ENCODE measurements at regions not wholly inside any gene's neighbourhood (a gene's known extent, or its start where the extent isn't known, plus 50 kb on each side); places are given as distances from the start of the nearest gene placed in this dataset.

DNA sequence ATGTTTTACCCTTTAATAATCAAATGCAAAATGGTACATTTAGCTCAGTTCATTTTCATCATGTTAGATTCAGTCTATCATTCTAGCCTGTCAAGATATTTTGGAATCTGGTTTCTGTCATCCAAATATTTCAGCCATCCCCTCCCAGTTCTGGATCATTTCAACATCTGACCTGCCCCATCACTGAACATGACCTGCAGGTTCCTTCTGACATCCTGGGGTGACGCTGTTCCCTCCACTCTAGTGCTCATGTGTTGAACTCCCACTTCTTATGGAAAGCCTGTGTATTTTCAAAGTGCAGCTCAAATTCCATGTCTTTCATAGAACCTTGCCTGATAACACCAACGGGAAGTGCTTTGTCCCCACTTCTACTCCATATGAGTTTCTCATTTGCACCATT lies 320.0 kb upstream of the TNP1 start:
- no peak for DNase-seq

DNA sequence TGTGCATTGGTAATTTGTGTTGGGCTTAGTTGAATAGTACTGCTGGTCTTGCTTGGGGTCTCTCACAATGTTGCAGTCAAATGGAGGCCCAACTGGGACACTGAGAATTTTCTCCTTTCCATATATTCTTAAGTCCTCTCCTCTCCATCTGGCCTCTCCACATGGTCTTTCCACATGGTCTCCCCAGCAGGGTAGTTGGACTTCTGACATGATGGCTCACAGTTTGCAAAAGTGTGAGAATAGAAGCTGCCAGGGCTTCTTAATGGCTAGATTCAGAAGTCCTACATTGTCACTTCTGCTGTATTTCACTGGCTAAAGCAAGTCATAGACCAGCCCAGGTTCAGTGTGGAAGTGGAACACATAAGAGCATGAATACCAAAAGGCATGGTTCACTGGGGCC lies 318.5 kb upstream of the TNP1 start:
- DNase-seq = no peak

DNA sequence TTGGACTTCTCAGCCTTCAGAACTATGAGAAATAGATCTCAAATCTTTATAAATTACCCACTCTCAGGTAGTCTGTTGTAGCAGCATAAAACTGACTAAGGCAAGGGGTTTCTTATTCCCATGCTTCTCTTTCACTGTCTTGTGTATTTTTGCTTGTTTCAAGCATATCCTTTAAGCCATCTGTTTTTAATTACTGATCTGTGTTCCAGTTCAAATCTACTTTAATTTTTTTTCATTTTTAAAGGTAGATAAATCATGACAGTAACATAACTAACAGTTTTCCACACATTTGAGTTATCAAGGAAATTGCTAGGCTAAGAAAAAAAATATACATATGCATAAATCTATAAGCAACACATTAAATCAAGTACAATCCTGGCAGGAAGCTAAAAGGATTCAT lies 317.9 kb upstream of the TNP1 start:
- DNase-seq = no peak

DNA sequence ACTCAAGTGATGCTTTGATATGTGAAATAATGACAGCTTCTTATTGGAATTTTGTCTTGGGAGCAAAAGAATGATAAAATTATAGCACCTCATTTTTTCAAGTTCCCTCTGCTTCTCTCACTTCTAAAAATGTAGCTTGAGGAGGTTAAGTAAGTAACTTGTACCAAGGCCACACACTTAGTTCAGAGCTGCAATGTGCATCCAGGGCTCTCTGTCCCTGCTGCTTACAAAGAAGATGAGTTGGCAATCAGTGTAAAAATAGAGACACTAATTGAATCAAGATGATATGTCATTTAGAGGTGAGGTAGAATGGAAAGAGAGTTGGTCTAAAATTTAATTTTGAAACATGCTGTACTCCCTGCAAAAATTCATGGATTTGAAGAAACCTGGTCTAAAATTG lies 312.0 kb upstream of the TNP1 start:
- no peak for DNase-seq

DNA sequence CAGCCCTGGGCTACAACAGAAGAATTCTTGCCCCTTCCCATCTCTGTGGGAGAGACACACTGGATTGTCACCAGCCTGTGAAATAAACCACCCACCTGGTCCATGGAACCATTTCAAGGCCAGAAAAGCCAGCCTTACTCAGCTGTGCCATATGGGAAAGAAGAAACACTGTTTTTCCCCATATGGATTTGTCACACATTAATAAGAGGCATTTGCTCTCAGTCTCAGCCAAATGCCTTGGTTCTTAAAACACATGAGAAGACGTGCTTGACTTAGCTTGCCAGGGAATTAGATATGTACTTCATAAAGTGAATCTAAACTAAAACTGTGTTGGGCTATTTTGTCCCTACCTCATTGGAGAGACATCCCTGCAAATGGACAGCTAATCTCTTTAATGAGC lies 308.6 kb upstream of the TNP1 start:
- no peak for DNase-seq

DNA sequence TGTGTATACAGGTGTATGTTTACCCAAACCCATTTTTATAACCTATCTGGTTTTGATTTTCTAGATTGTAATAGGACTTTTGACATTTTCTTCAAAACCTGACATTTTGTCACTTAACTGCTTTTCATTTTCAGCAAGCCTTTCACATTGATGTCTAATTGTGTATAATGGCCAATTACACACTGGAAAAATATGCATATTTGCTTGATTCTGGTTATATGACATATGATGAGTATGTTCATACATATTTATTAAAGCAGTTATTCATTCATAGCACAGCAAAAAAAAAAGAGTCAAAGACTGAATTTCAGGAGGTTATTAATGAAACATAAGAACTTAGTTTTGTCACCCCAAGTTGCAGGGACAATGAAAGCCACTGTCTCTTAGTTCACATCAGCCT lies 307.7 kb upstream of the TNP1 start:
- DNase-seq = no peak

DNA sequence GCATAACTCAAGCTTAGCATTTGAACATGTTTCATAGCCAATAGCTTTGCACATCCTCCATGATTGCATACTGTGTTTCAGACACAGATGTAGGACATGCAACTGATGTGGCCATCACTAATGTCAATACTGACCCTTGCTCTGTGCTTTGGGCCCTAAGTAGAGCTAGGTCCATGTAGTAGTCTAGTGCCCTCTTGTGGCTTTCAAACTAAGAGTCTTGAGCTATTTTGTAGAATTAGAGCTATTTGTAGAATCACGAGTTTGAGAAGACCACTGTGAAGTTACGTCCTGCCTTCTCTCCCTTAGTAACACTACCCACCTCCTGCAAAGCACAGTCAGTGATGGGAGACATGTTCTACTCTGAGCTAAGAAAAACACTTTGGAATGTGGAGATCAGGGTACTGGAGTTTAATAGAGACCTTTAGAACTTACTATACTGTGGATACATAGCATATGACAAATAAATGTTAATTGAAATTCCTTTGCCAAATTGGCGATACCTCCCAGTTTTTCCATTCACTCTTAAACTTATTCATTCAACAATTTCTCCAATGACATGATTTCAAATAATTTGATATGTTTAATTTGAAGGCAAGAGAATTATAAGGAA lies 306.5 kb upstream of the TNP1 start:
- DNase-seq = peak; percentile 29

DNA sequence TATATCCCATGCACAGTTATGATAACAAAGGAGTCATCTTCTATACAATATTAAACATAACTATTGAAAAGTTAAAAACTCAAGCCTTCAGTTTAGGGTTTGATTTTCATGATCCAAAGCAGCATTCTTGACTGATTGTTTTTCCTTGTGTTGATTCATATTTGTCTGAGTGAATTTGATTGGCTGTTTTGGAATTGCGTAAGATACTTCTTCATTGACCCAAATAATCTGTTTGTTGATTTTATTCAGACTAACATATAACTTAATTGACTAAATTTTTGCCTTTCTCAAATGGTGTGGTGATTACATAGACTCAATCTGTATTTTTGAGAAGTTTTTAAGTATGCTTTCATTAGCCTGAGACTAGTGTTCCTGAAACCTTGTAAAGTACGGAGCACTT lies 305.7 kb upstream of the TNP1 start:
- no peak for DNase-seq

DNA sequence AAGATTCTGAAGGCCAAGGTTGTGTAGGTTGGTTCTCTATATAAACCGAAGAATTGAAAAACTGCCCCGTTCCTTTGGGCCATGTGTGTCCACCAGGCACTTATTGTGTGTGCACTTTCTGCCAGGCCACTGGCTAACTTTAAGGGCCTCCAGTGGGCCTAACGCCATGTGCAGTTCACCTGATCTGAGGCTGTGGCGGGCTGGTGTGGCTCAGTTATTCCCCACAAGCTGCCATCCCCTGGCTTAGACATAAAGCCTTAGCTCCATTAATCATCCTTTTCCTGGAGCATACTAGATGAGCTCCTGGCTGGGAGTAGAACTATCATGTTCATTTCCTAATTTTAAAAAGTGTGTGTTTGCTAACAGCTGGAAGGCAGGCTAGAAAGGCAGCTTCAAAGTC lies 304.1 kb upstream of the TNP1 start:
- DNase-seq = no peak

DNA sequence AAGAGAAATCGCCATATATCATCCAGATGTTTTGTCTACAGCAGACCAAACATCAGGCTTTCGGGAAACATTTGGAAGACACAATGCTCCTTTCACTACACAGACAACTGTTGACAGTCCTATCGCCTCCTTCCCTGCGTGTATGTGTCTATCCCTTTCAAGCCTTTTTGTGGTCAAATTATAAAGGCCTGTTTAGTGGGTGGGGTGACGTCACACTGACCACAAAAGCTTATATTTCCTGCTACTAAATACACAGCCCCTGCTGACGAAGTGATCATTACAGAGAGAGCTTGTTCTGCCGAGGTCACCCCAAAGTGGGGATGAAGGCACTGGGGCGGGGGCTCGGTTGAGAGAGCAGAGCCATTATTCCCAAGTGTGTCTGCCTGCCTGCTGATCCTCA lies 302.7 kb upstream of the TNP1 start:
- DNase-seq = no peak

DNA sequence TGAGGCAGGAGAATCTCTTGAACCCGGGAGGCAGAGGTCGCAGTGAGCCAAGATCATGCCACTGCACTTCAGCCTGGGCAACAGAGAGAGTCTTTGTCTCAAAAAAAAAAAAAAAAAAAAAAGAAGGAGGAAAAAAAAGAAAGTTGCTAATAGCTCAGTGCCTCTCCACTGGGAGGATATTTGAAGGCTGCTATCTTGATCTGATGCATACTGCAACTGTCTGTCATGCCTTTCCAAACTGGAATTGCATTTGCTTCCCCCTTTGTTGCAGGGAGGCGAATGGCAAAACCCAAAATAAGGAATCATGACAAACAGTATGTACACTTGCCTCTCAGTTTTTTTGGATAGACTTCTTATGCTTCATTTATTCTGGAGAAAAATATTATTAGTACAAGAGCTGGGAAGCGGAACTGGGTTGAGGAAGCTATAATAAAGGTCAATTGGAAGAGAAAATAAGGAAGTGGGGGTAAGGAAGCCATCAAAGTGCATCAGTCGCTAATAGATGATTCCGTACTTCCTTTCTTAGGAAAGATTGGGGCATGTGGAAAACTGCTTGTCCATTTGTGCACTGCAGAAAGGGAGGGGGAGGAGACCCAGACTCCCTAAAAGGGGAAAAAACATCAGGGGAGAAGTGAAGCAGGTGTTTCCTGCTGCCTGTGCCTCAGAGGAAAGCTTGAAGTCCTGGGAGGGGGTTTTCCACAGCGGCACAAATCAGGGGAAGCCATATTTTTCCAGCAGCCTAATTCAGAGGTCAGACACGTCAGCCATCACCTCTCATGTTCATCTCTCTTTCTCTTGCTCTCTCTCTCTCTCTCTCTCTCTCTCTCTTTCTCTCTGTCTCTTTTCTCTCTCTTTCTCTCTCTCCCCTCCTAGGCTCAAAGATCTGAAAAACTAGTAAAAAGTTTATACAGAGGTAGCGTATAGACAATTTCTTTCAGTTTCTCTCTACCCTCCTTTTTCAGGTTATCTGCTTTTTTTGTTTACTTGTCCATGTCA lies 301.4 kb upstream of the TNP1 start:
- no peak for DNase-seq

DNA sequence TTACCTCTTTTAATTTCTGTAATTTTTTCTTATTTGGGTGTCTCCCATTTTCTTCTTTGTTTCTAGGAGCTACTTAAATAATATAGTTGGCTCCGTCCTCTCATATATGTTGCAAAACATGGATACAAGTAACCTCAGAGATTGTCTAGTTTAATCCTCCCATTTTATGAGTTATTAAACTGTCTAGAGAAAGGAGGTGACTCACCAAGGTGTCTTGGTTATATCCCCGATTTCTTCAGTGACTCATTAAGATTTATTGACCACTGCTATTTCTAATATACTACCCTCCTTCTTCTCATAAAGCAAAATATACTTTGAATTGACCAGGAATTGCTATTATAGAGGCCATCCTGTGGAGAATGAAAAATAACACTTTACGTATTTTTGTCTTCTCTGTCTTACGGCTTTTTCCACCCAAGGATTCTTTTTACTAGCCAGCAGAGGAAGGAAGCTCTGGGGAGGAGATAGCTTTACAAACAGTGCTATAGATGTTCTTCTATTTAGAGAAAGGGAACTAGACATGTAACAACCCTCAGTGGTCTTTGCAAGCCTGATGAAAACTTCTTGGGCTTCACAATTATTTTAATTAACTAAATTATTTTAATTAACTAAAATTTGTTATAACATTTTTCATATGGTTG lies 300.4 kb upstream of the TNP1 start:
- DNase-seq = no peak

DNA sequence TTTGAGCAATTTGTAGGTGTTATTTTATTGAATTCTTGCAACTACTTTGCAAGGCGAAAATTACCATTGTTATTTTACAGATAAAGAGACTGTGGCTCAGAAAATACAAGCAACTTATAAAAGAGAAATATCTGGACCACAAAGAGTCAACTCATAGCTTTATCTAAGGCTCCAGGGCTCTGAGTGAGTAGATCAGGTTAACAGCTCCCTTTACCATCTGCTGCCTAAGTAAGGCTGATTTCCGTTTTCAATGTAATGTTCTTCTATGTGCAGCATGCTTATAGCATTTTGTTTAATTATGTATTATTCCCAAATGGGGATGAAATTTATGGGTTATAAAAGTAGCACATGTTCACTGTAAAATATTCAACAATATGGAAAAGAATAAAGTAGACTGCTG lies 299.1 kb upstream of the TNP1 start:
- DNase-seq = no peak

DNA sequence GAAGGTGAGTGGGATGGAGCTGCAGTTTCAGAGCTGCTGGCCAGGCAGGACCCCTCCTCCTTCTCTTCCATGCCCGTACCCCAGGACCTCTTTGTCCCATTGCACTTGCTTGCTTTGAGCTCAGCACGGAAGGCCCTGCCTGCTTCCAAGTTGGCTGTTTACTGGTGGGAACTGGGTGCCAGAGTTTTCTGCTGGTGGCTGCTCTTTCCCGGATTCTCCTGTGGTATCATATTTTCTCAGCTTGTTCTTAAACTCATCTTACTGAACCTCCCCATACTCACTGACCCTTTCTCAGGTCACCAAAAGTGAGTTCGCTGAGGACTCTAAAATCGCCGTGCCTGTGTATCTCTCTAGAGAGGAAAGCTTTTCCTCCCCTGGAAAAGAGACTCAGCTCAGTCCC lies 297.7 kb upstream of the TNP1 start:
- no peak for DNase-seq

DNA sequence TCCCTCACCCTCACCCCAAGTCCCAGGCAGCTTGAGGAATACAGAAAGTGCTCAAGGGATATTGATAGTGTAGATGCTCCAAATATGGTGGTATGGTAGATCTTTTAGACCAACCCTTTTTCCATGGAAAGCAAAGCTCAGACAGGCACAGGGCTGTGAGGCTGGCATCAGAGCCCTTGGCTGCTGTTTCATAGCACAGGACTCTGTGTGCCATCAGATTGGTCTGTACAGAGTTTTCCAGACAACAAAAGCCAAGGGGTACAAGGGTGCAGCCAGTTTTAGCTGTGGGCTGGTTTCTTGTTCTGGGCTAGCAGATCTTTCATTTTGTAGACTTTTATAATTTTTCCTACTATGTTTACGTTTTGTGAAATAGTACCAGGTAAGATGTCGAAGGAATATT lies 296.9 kb upstream of the TNP1 start:
- DNase-seq = no peak

DNA sequence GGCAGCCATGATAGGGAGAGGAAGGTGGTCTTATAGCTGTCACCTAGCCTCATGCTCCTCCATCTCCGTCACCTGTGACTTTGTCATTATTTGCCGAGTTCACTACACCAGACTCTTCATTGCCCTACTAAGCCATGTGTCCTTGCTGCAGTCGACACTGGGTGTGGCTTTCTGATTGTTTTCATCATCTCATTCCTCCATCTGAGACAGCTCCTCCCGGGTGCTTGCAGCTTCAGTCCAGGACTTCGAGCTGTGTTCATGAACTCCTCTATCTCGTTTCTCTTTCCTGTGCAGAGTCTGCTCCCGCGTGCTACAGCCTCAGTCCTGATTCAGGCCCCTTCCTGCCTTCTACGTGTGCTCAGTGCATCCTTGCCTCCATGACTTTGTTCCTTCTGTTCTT lies 295.1 kb upstream of the TNP1 start:
- no peak for DNase-seq

DNA sequence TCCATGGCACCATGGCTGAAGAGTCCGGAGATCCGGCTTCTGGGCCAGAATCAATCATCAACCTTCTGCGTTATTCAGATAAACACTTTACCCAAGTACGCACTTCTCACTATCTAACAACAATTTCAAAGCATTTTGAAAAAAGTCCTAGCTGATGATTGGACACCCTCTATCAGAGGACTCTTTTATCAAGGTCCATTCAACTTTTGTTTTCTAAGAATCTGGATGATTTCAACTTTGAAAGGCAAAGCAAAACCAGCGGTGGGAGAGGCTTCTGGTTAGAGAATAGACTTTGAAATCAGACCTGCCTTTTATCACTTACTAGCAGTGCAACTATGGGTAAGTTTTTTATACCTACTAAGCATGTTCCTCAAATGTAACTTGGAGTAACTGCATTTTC lies 293.6 kb upstream of the TNP1 start:
- DNase-seq = no peak

DNA sequence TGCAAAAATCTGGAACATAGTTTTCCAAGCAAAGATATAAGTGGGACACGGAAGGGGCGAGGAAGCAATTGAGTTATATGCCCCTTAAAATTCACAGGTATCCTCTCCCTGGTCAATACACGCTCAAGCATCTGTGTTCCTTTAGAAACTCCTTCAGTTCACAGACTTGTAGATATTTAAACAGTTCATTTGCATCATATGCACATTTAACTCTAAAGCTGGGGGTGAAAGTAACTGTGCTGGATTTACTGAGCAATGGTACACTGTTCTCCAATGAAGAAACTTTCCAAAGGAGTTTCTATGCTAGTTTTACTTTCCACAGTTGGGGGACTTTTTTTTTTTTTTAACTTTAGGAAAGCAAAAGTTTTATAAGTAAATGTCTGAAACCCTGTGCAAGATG lies 293.0 kb upstream of the TNP1 start:
- no peak for DNase-seq

DNA sequence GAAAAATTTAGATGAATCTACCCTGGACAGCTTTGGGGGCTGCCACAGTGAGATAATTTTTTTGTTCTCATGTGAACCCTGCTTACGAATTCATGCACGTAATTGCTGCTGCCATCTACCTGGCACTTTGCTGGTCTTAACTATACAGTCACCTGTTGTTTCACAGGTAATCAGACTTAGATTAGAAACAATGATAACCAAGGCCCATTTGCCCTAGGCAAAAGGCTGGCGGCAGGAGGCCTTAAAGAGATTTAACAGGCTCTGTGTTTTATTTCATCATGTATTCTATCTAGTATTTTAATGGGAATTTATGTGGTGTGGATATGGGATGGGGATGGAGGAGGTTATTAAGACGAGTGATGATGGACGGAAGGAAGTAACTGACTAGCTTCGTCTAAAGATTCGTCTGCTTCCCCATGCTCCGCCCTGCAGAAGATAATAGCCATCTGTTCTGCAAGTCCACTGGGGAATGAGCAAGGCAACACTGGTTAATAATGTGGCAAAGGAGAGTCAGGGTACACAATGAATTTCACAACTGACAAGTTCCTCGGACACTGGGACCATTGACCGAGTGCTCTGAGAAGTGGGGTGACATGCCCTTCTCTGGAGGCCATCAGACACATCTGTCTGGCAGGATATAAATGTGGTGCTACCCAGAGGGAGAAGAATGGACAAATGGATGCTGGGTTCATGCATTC lies 291.8 kb upstream of the TNP1 start:
- DNase-seq = no peak

DNA sequence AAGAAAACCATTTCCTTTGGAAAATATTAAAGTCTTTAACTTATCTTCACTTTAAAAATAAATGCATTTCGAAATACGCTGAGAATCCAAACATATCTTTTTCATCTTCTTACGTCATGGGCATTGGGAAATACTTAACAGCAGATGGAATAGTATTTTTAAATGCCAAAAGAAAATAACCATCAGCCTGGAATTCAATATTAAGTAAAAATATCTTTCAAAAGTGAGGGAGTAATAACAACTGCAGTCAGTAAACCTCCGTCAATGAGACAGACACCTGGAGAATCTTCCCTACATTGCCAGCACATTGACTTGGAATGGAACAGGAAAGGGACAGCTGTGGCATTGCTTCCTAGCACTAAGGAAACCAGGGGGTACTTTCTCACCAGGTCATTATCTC lies 290.4 kb upstream of the TNP1 start:
- no peak for DNase-seq

DNA sequence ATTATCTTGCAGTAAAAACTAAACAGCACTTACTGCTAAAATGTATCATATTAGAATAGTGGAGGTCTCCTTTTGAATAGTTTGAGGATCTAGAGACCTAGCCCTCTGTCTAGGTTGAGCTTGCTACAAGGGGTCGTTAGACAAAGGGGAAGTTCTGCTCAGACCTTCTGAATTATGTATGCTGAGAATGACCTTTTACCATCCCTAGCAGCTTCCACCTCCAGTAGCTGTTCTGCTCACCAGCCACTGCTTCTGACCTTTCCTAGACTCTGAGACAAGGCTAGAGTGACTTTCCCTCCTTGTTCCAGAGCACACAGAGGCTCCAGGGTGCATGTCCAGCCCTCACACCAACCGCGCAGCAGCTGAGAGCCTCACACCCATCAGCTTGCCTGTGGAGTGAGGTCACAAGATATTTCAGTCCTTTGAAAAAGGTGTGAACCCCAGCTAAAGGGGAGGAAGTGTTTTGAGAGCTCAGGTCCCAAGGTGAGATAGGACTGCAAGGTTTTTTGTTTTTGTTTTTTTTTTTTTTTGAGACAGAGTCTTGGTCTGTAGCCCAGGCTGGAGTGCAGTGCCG lies 289.3 kb upstream of the TNP1 start:
- no peak for DNase-seq

DNA sequence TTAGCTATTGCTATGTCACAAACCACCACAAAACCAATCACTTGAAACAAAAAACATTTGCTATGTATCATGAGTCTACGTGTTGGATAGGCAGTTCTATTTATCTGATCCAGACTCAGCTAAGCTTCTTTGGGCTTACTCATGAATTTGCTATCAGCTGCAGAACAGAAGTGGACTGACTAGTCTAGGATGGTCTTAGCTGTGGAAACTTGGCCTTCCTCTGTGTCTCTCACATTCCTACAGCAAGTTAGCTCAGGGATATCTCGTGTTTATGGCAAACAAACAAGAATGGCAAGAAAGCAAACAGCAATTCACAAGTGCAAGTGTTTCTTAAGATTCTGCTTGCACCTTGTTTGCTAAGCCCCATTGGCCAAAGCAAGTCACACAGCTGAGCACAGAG lies 288.0 kb upstream of the TNP1 start:
- no peak for DNase-seq

DNA sequence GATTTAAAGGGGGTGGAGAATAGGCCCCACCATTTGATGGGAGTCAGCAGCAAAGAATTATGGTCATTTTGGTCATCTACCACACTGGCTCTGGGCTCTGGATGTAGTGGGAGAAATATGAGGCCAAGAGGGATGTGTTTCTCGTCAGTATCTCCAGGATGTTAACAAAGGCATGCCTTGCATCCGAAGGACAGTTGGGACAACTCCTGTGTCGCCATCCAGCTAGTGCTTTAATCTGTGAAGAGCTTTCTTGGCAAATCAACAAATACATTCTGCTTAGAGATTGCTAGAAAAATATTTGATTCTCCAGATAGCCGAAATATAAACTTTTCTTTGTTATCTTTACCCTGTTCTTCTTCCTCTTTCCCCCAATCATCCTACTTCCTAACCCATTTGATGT lies 287.1 kb upstream of the TNP1 start:
- DNase-seq = no peak
